ENCODE measurements at regions not wholly inside any gene's neighbourhood (a gene's known extent, or its start where the extent isn't known, plus 50 kb on each side); places are given as distances from the start of the nearest gene placed in this dataset.

DNA sequence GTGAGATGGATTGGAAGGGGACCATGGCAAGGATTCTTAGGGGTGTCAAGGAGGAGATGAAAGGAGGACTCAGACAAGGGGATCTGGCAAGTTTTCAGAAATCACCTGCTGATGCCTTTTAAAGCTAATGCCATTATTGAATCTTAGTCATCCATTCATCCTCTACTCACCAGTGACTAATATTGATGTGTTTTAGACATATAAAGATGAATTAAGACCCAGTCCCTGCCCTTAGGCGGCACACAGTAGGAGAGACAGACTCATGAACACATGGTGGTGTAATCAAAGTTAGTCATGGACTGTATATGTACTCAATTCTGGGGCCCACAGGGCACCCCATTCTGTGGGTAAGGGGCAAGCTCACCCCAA is 56.5 kb upstream of the ATL2 start:
- no peaks in the 10 kb centered on the region for H3K79me2 ChIP-seq (ENCODE audit: insufficient read depth, low read length)
- H3K4me2 ChIP-seq (ENCODE audit: low read length): peak overlapping the region; percentile 38
- H4K20me1 ChIP-seq (ENCODE audit: insufficient read depth): no peaks in the 10 kb centered on the region
- ChIA-PET POLR2A (interaction anchor here (0.6 kb wide), 1 partner anchor 111 kb away, joined by 3 read pairs; no protein-coding TSS in a partner anchor), RAD21 (ENCODE audit: low non-redundant PET in 1 of 2, low total read pairs in 2 of 2, uncharacterized antibody in 2 of 2, unreplicated experiment in 2 of 2) (no interaction called here), CTCF (interaction anchor here (1.3 kb wide), 1 partner anchor 13 kb away, joined by 4 read pairs; no protein-coding TSS in a partner anchor)
- no peak overlapping the region for H3K27ac ChIP-seq (ENCODE audit: low read depth, low read length)
- intact Hi-C loops (cut with micrococcal nuclease): no loop called here
- no peaks in the 10 kb centered on the region for H3K36me3 ChIP-seq (ENCODE audit: control insufficient read depth in 1 of 2, insufficient read depth in 2 of 2, low read length in 2 of 2)
- H3K9me3 ChIP-seq (ENCODE audit: control insufficient read depth in 1 of 2, insufficient read depth in 1 of 2, low read depth in 1 of 2, low read length in 2 of 2): no peaks in the 10 kb centered on the region
- TF ChIP-seq CEBPB (IDR thresholded peaks at IDR 0.05; ENCODE audit: low read depth) (peak; percentile 88), POLR2AphosphoS5 (IDR thresholded peaks at IDR 0.05; ENCODE audit: low read depth, low read length) (peak; percentile 53; the same call in 1 of the 2 replicates), FOSL1 (IDR thresholded peaks at IDR 0.05; ENCODE audit: low read depth) (peak; percentile 97), SP1 (IDR thresholded peaks at IDR 0.05; ENCODE audit: low read depth) (peak; percentile 88), SRF (IDR thresholded peaks at IDR 0.05; ENCODE audit: low read depth) (peak; percentile 81), CBX3 (IDR thresholded peaks at IDR 0.05; ENCODE audit: low read depth) (peak; percentile 88), ZFX (IDR thresholded peaks at IDR 0.05) (no peak), EZH2 (IDR thresholded peaks at IDR 0.05) (no peak), RAD21 (IDR thresholded peaks at IDR 0.05; ENCODE audit: low read depth) (peak; percentile 18; the same call in 1 of the 2 replicates), SIN3A (IDR thresholded peaks at IDR 0.05; ENCODE audit: low read depth) (peak; percentile 69), JUND (IDR thresholded peaks at IDR 0.05) (peak; percentile 93)
- TF ChIP-seq, protein P1, sequence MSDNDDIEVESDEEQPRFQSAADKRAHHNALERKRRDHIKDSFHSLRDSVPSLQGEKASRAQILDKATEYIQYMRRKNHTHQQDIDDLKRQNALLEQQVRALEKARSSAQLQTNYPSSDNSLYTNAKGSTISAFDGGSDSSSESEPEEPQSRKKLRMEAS (IDR thresholded peaks at IDR 0.05): peak; percentile 76
- TF ChIP-seq, protein P2, sequence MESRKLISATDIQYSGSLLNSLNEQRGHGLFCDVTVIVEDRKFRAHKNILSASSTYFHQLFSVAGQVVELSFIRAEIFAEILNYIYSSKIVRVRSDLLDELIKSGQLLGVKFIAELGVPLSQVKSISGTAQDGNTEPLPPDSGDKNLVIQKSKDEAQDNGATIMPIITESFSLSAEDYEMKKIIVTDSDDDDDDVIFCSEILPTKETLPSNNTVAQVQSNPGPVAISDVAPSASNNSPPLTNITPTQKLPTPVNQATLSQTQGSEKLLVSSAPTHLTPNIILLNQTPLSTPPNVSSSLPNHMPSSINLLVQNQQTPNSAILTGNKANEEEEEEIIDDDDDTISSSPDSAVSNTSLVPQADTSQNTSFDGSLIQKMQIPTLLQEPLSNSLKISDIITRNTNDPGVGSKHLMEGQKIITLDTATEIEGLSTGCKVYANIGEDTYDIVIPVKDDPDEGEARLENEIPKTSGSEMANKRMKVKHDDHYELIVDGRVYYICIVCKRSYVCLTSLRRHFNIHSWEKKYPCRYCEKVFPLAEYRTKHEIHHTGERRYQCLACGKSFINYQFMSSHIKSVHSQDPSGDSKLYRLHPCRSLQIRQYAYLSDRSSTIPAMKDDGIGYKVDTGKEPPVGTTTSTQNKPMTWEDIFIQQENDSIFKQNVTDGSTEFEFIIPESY (IDR thresholded peaks at IDR 0.05; ENCODE audit: extremely low read depth, insufficient replicate concordance, low read length): no peak
- TF ChIP-seq, protein P3, sequence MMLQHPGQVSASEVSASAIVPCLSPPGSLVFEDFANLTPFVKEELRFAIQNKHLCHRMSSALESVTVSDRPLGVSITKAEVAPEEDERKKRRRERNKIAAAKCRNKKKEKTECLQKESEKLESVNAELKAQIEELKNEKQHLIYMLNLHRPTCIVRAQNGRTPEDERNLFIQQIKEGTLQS (IDR thresholded peaks at IDR 0.05): 0 out of 2 replicates have a peak, but pooled peaks have one; percentile 29
- peaks cover 16 to 31% of the 10 kb centered on the region in 2 experiments for H3K4me1 ChIP-seq (ENCODE audit: control insufficient read depth in 1 of 2, insufficient read depth in 2 of 2, low read length in 2 of 2)
- no peaks in the 10 kb centered on the region; the same call in 1 of the 2 replicates for H3K27me3 ChIP-seq (ENCODE audit: insufficient read depth, low read length)
- no peak overlapping the region for H3K9ac ChIP-seq (ENCODE audit: low read length)
- H3K9me2 ChIP-seq (ENCODE audit: insufficient read depth): no peaks in the 10 kb centered on the region
- ATAC-seq (peak; percentile 81), DNase-seq (ENCODE audit: low read depth, low spot score) (peak; percentile 71)
- H3K4me3 ChIP-seq (replicated peaks in 1 of 2; ENCODE audit: low read depth in 1 of 2, low read length in 2 of 2): no peak overlapping the region
- BruUV-seq (replicated peaks): no TSS peak
- H2AFZ ChIP-seq (ENCODE audit: low read depth, low read length, poor library complexity, severe bottlenecking): no peak overlapping the region
